ENCODE measurements at regions not wholly inside any gene's neighbourhood (a gene's known extent, or its start where the extent isn't known, plus 50 kb on each side); places are given as distances from the start of the nearest gene placed in this dataset.

GRCh38 chr5:88515881-88516819 lies 247.5 kb upstream of the TMEM161B start:
- TF ChIP-seq CTCF (conservative IDR thresholded peaks at IDR 0.05; ENCODE audit: low read length), result no peak
- no peak for TF ChIP-seq EZH2phosphoT487 (IDR thresholded peaks at IDR 0.05; ENCODE audit: borderline replicate concordance, low read depth, low read length)
